Peyer's patch (tissue), 4 donors: ENCODE measurements at regions not wholly inside any gene's neighbourhood (a gene's known extent, or its start where the extent isn't known, plus 50 kb on each side); places are given as distances from the start of the nearest gene placed in this dataset.

Experiments used
- POLR2A ChIP-seq, 2 donors: fragments of 450-650 bp; IDR thresholded peaks; one replicate each; pipeline ENCODE4 v1.5.1; 2017; ENCODE audit warnings: antibody characterized with exemption in 2 of 2, mild to moderate bottlenecking in 2 of 2, moderate library complexity in 2 of 2
- TF ChIP-seq, protein P1 (sequence below), 6 experiments: fragments of 450-650 bp in 4 of 6; fragments of 200-600 bp in 2 of 6; sonication (generic) in 1 of 6; IDR thresholded peaks; one replicate each; pipeline ENCODE4 v1.5.1; 2017 to 2019; ENCODE audit warnings: antibody characterized with exemption in 6 of 6, mild to moderate bottlenecking in 3 of 6, moderate library complexity in 1 of 6

DNA sequence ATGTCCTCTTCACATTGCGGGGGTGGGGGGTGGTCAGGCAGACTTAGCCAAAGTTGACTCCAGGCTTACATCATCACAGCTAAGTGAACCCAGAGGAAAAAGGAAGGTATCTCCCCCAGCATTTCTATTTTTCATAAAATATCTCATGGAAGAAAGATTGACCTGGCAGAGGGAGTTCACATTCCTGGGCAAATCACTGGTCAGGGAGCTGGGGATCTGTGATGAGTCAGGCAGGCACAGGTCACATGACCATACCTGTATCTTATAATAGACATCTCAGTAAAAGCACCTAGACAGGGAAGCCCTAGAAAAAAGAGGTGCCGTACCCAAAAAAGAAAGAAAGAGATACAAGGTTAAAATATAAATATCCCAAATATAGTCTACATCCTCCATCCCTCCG, 57.3 kb upstream of the WWC1 start:
- TF ChIP-seq, protein P1, sequence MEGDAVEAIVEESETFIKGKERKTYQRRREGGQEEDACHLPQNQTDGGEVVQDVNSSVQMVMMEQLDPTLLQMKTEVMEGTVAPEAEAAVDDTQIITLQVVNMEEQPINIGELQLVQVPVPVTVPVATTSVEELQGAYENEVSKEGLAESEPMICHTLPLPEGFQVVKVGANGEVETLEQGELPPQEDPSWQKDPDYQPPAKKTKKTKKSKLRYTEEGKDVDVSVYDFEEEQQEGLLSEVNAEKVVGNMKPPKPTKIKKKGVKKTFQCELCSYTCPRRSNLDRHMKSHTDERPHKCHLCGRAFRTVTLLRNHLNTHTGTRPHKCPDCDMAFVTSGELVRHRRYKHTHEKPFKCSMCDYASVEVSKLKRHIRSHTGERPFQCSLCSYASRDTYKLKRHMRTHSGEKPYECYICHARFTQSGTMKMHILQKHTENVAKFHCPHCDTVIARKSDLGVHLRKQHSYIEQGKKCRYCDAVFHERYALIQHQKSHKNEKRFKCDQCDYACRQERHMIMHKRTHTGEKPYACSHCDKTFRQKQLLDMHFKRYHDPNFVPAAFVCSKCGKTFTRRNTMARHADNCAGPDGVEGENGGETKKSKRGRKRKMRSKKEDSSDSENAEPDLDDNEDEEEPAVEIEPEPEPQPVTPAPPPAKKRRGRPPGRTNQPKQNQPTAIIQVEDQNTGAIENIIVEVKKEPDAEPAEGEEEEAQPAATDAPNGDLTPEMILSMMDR (IDR thresholded peaks at IDR 0.05): no peak
- TF ChIP-seq POLR2A (IDR thresholded peaks at IDR 0.05): no peak
